GM18867 (cell line): ENCODE measurements at regions not wholly inside any gene's neighbourhood (a gene's known extent, or its start where the extent isn't known, plus 50 kb on each side); places are given as distances from the start of the nearest gene placed in this dataset.

Experiments used
- ATAC-seq: cut with Tn5 transposase; IDR thresholded peaks from one replicate; pipeline ENCODE4 v1.9.1; 2021; ENCODE audit warnings: mild to moderate bottlenecking, moderate library complexity; ENCODE audit not compliant: unreplicated experiment

DNA sequence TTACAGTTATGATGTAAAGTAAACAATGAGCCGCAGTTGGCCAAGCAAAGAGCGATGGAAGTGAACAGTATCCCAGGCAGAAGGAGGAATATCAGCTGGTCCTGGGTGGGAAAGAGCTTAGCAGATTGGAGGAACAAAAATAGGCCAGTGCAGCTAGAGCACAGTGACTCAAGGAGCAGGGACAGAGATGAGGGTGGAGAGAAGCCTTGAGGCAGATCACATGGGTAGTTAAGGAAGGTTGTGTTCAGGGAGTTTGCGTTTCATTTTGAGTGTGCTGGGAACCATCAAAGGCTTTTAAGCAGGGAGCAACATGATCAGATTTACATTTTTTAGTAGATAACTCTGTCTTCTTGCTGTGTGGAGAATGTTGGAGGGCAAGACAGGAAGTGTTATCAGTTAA lies 113.6 kb downstream of the OAT start:
- ATAC-seq = no peak

DNA sequence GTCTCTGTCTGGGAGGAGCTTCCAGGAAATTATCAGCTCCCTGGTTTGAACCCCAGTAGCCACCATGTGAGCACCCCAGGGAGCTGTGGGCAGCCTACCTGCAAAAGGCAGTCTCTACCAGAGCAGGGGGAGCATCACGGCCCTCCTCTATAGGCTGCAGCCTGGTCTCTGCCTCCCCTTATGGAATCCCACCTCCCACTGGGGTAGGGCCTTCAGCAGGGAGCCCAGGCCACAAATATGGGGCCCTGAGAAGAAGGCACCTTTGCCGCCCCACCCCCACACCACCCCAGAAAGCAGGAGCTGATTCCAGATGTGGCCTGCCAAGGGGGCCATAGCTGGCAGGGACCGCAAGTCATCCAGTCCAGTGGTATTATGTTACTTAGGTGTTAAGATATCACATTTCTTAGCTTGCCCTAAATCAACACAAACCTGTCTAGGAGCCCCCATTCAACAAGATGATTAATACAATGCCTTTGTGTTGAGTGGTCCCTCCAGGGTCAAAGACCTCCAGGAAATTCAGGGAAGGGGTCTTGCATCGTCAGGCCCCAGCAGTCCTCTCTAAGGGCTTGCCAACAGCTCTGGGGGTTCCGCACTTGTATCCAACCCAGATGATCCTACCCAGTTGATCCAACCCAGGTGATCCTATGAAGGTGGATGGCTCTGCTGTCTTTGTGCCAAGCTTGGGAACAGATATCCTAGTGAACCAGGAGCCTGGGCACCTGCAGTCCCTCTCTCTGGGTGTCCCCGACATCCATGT lies 114.9 kb downstream of the OAT start:
- no peak for ATAC-seq

DNA sequence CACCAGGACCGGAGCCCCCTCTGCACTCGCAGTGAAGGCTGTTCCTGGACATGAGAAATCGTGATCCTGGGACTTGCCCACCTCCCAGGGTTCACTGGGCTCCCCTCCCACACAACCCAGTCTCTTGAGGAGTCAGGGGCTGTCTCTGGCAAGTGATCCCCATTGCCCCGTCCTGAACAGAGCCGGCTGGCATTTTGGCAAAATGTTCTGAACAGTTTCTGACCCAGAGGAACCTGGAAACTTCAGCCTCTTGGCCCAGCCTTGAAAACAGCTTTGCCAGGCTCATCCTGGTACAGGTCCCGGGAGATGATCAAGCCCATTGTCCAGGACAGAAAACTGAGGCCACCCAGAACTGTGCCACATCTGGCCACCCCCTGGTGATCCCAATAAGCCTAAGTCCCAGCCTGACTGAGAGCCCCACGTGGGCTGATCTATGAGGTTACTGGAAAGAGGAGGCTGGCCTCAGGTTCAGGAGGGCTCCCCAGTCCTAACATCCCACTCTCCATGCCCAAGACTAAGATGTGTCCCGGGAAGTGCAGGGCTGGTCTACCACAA lies 115.7 kb downstream of the OAT start:
- ATAC-seq = no peak

DNA sequence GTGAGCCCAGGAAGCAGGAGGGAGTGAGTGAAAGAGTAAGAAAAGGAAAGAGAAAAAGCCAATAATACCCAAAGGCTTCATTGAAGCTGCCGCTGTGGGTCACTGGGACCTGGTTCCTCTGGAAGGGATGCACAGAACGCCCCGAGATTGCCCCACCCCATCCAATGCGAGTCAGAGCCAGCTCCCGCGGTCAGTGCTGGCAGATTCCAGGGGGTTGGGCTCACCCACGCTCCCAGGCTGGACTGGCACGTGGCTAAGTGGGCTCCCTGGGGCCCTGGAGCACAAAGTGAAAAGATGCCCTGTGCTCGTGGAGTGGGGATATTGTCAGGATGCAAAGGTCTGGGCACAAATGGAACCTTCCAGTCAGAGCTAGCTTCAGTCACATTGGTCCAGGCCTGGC lies 117.0 kb downstream of the OAT start:
- ATAC-seq = no peak

DNA sequence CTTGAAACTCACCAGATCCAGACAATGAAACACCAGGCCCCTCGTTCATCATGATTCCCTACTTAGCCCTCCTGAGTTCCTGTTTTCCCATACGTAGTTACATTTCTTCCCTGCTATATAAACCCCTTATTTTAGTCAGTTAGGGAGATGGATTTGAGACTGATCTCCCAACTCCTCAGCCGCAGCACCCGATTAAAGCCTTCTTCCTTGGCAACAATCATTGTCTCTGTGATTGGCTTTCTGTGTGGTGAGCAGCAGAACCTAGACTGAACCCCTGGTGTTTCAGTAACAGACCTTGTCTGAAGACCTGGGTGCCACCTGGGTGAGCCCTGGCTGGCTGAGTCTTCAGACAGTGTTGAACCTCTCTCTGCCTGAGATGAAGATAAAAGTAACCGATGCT lies 118.0 kb downstream of the OAT start:
- ATAC-seq = no peak

DNA sequence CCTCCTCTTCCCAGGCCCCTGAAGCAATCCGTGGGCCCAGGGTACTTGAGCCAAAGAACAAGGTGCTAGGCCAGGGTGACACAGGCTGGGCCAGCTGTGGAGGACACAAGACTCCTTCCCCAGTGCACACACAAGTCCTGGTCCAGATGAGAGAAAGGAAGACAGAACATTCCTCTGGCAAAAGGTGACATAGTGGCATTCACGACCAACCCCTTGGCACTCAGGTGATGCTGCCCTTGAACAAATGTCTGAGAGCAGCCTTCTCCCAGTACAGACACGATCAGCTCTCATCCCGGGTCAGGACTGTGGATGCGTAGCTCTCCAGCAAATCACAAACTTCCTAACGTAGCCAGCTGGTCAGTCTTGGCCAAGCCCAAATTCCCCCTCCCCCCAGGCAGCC lies 118.5 kb downstream of the OAT start:
- ATAC-seq = no peak

DNA sequence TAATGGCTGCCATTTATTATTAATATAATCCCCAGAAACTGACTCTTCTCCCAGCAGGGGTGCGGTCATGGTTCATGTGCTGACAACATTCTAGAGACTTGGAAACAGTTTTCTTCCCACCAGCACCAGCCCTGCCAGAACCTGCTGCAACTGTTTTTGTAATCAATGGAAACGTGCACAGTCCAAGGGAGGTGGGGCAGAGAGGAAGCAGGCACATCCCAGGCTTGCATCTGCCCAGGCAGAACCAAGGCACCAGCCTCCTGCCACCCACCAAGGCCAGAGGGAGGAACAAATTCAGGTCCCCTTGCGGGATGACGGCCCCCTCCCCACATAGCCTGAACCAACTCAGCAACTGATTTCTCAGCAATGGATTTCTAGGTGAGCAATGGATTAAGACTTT lies 119.0 kb downstream of the OAT start:
- ATAC-seq = no peak

DNA sequence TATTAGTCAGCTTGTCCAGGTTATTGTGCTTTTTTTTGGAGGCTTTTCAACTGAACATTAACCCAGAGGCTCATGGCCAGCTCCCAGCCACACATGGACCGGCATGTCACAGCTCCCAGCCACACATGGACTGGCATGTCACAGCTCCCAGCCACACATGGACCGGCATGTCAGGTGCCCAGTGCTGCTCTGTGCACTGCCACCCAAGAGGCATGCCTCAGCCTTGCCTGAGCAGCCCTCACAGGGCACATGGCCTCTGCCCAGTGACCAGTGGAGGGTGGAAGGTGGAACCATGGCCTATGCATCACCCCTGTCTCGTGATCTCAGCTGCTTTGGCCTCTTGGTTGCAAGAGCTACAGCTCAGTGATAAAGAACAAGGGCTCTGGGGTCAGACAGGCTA lies 119.8 kb downstream of the OAT start:
- ATAC-seq = no peak

DNA sequence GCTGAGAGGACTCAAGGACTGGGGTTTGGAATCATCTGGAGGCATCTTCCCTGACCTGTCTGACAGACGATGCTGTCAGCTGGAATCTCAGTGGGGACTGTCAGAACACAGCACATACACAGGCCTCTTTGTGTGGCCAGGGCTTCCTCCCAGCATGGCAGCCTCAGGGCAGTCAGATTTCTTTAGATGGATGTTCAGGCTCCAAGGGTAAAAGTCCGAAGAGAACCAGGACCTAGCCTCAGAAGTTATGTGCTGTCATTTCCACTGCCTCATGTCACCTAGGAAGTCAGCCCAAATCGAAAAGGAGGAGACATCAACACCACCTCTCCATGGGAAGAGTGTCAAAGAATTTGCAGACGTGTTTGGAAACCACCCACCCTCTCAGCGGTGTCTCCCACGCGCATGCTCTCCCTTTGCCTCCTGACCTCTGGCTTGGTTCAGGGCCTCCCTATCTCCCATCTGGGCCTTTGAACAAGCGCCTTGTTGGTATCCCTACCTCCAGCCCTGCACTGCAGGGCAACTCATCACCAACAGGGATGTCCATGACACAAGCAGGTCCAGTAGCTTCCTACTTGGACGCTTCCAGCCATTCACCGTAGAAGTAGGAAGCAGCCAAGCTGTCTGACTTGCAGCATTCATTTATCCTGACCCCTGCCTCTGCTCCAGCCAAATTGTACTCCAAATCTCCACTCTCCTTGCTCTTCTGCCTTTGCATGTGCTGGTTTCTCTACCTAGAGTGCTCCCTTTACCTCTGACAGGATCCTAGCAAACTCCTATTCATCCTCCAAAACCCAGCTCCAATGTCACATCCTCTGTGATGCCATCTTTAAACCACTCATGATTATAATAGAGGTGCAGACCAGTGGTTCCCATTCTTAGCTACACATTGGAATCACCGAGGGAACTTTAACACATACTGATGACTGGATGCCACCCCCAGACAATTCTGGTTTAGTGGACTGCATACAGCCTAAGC lies 121.6 kb downstream of the OAT start:
- no peak for ATAC-seq

DNA sequence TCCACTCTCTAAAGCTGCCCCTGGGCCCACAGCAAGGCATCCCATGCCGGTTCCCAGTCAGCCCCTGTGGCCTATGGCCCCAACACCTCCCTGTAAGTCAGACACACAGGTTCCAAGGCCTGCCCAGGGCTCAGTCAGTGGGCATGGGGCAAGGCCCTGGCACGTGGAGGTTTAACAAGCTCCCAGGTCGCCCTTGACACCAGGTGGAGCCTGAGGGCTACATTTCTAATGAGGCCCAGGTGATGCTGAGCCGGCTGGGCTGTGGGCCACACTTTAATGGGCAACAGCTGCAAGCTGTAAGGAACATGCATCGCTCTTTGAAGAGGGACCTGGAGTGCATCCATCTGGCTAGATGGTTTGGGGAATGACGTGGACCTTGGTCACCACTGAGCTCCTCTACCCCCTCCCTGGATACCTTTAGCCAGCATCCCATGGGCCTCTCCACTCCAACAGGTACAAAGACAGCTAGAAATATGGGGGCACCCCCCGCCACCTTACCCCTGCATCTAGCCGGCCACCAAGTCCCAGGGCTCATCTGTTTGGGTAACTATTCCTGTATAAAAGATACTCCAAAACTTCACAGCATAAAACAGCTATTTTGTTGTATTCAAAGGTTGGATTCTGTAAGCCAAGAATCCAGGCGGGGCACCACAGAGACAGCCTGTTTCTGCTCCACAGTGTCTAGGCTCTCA lies 122.5 kb downstream of the OAT start:
- ATAC-seq = no peak

DNA sequence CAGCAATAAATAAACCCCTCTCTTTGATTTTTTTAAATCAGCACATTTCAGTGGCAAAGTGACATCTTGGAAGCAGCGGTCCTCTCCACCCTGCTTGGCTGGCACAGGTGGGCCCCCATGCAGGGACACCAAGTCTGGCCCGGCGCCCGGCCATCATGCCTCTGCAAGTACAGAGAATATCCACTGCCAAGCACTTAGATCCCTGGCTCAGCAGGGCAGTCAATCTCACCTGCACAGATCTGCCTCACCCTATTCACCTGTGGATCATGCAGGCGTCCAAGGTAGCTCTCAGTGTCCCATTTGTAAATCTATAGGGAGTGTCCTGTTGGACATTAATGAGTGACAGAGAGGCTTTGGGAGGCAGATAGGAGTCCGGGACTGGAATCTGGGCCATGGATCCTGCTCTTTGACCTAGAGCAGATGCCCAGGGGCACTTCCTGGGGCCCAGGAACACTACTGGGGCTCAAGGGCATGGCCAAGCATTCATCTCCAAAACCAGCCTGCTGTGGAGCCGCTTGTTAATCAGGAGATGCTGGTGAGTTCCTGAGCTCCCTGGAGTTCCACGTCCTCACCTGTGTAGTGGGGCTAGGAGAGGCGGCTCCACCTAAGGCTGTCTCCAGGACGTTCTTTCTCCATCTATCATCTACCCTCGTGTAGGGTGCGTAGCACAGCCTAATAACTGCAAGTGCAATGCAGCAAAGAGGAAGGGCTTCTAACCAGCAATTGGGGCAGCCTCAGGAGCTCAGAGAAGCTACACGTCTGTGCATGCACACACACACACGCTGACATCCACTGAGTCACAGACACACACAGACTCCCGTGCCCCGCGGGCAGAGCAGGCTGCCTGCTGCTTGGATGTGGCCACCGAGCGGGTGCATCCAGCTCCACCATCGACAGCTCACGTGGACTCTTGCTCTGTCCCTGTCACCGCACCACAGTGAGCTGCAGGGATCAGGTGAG lies 123.6 kb downstream of the OAT start:
- no peak for ATAC-seq

DNA sequence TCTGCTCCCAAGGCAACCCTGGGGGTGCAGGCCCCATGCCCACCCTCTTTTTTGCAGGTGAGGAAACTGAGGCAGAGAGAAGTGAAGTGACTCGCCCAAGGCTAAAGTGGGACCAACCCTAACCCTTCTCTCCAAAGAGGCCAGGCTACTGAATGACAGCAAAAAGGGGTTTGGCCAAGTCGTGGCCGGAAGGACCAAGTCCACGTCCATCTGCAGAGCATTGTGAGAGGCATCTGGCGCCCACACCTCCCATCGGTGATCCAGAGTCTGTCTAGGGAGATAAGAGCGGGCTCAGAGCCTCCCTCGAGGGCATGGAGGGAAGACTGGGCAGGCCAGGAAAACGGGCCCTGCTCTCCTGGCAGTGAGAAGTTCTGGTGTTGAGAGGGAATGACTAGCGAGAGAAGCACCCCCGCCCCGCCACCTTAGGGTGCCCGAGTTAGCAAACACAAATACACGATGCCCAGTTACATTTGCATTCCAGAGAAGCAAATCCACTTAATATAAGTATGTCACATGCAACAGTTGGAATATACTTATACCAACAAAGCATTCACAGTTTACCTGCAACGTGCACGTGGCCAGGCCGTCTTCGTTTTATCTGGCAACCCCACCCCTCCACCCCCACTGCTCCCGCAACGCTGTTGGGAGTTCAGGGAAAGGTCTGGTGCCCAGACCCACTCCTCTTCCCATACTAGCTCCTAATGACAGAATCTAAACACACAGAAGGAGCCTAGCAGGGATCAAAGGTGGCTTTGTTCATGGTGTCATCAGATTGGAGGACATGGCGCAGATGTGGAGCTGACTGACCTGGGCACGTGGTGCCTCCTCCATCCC lies 124.9 kb downstream of the OAT start:
- ATAC-seq = no peak

DNA sequence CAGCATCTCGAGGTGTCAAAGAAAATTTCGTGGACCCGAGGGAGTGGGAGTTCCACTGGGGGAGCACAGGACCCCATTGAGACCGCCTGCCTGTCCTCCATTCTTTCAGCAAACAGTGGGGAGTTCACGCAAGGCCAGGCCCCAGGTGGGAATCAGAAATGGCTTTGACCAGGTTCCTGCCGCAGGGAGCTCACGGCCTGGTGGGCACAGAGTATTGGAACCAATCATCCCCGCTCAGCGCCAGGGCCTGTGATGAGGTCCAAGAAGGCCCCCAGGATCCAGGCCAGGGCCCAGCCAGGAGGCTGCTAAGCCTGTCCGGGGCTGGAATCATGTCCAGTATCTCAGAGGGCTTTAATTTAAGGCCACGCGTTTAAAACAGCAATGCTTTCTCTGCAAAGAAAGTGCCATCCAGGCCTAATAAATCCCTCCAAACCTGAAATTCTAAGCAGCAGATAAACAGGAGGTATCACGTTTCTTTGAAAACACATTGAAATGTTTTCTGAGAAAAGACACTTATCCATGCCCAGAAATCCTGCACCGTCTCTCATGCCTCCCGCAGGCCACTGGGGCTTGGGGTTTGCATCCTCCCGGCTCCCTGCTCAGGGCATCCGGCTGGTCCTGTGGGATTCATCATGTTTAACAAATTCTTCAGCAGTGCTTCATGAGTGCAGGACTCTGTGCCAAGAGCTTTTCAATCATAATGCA lies 125.7 kb downstream of the OAT start:
- ATAC-seq = no peak

DNA sequence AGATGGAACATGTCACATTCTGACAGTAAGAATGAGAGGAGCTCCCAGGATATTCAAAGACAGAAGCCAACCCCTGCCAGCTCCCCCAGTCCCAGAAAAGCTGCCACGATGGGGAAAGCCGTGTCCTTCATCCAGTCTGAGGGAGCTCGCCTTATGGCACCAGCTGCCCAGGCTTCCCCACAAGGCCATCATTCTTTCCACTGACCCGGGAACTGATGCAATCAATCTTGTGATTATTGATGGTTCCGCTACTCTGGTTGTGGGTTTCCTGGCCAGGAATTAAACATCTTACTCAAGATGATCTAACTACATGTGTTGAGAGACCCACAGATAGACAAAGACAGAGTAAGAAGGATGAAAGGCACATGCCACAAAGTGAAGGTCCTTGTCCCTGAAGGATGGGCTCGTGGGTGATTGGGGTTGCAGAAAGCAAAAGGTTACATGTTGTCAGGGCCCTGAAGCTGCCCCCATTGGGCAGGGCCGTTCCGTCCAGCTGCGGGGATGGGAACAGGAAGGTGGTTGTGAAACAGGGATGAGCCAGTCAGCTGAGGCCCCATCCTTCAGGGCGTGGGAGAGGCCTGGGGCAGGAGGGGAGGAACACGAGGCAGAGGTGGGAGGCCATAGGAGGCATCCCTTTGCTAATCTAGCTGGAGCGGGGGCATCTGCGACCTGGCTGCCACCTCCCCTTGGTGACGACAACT lies 127.6 kb downstream of the OAT start:
- no peak for ATAC-seq

DNA sequence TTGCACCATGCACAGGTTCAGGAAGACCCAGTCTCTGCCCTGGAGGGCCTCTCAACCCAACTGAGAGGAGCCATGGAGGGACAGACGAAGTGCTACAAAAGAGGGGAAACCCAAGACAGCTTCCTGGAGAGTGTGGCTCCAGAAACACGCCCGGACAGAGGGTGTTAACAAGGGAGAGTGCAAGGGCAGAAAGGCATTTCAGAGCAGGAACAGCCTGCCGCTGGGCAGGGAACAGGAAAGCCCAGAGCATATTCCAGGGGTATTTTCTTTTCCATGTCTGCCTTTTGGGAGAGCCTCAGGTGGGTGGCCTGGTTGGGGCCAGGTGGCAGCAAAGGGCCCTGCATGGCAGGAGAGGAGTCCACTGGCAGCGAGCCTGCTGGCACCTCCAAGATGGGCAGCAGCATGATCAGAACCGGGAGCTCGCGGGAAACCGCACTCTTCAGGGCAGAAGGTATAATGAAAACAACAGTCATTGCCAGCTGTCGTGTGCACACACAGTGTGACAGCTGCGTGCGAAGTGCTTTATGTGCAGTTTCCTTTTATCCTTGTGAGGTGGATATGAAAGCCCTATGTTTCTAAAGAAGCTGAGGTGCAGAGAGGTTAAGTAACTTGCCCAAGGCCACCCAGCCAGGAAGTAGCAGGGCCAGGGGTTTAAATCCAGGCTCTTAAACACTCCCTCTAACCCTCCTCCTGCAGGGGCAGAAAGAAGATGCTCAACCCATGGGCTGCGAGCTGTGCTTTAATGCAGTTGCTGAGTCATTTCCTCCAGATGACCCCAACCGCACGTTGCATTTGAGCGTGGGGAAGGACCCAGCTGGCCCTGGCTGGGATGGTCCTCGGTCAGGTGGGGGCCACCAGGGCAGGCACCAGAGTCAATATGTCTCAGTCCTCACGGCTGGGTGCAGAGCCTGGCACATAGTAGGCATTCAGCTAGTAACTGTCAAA lies 128.6 kb downstream of the OAT start:
- ATAC-seq = peak; percentile 55

DNA sequence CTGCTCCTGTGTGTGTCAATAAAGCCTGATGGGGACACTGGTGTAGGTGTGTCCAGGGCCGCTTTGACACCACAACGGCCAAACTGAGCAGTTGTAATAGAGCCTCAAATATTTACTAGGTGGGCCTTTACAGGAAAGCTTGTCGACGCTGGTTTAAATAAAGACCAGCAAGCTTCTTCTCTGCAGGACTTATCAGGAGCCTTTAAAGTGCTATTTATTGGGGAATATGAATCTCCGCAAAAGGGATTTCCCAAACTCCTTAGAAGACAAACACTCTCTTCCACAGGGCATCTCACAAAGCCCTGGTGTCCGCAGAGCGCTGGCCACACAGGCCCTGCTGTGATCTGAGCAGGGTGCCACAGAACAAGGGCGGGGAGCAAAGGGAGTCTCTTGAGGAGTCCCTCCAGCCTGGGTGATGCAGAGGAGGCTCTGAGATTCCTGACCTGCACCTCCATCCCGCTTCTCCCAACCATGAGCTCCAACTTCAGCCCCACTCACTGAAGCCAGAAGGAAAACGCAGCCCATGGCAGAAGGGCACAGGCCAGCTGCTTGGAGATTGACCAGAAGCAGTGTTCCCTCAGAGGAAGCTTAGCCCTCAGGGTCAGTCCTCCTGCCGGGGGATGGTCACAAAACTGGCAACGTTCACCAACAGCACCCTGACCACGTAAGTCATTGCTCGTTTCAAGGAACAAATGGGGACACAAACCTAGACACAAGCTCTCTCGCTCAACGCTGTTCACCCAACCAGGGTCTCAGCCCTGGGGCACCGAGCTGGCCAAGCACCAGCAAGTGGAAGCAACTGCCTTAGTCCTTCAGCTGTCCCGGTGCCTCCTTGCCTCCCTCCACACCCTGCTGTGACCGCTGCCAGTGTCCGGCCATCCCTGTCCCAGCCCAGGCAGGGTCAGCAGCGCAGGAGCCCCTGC lies 129.5 kb downstream of the OAT start:
- no peak for ATAC-seq
